ENCODE measurements at regions not wholly inside any gene's neighbourhood (a gene's known extent, or its start where the extent isn't known, plus 50 kb on each side); places are given as distances from the start of the nearest gene placed in this dataset.

- TF ChIP-seq POLR2A (IDR thresholded peaks at IDR 0.05; ENCODE audit: low read depth, low read length) = no peak
- no peak for DNase-seq (ENCODE audit: insufficient read length, low spot score)
- FAIRE-seq = no peak
Observed at GRCh38 chr1:219293410-219293809, 119.7 kb downstream of the LYPLAL1 start.

DNA sequence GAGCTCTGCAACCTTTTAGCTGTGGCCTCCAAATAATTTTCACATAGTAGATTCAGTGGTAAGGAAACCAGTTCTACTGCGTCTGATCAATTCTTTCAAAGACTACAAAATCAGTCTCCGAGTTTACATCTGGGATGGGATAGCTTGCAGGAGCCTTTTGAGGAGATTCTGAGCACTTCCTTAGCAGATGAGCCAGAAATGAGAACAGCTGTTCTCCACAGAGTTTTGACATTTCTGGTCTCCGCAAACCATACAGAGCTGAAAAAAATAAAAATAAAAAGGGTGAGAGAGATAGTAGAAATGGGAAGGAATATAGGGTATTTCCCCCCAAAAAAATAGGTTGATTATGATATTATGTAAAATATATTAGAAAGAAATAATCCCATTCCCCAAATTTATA, 119.3 kb downstream of the LYPLAL1 start:
- no peak for FAIRE-seq
- DNase-seq (ENCODE audit: insufficient read length, low spot score) = no peak
- TF ChIP-seq POLR2A (IDR thresholded peaks at IDR 0.05; ENCODE audit: low read depth, low read length) = no peak

- FAIRE-seq (no peak), DNase-seq (ENCODE audit: insufficient read length, low spot score) (no peak)
- TF ChIP-seq POLR2A (IDR thresholded peaks at IDR 0.05; ENCODE audit: low read depth, low read length) = no peak
Observed at GRCh38 chr1:219292341-219292740, 118.7 kb downstream of the LYPLAL1 start.

GRCh38 chr1:219289171-219289570, 115.5 kb downstream of the LYPLAL1 start:
- FAIRE-seq (no peak), DNase-seq (ENCODE audit: insufficient read length, low spot score) (no peak)
- no peak for TF ChIP-seq POLR2A (IDR thresholded peaks at IDR 0.05; ENCODE audit: low read depth, low read length)

GRCh38 chr1:219283541-219283940, 109.9 kb downstream of the LYPLAL1 start:
- no peak for FAIRE-seq
- DNase-seq (ENCODE audit: insufficient read length, low spot score) = no peak
- TF ChIP-seq POLR2A (IDR thresholded peaks at IDR 0.05; ENCODE audit: low read depth, low read length) = no peak

DNA sequence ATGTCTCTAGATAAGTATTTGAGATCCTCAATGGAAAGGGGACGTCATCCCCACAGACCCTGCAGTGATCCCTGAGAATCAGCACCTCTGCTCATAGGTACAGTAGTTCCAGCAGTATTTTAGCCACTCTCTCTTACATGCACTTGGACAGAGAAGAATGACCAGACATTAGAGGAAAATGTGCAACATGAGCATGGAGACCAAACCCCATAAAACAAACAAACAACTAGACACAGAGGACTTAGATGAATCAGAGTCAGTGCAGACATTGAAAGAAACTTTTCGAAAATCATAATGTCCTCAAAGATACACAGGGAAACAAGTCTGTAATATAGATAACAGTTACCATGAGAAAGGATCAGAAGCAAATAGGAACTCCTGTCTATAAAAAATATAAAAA, 108.2 kb downstream of the LYPLAL1 start:
- no peak for TF ChIP-seq POLR2A (IDR thresholded peaks at IDR 0.05; ENCODE audit: low read depth, low read length)
- FAIRE-seq = no peak

GRCh38 chr1:219279017-219279770, 105.5 kb downstream of the LYPLAL1 start:
- TF ChIP-seq POLR2A (IDR thresholded peaks at IDR 0.05; ENCODE audit: low read depth, low read length) = no peak
- DNase-seq (ENCODE audit: insufficient read length, low spot score) (no peak), FAIRE-seq (no peak)

More for the DNA sequence above, 108.2 kb downstream of the LYPLAL1 start:
- no peak for DNase-seq (ENCODE audit: insufficient read length, low spot score)

DNA sequence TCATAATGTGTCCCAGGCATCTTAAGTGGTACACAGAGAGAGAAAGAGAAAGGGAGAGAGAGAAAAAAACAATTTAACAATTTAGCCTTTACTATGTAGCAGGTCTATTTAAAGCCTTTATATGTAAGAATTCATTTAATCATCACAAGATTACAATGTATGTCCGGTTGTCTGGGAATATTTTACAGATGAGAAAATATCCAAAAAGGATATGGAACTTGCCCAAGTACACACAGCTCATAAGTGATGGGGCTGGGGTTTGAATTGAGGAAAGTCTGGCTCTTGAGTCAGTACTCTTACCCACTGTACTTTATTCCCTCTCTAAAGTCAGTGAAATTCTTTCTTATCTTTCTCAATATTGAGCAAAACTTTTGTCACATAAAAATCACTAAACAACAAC, 104.6 kb downstream of the LYPLAL1 start:
- FAIRE-seq (no peak), DNase-seq (ENCODE audit: insufficient read length, low spot score) (no peak)
- TF ChIP-seq POLR2A (IDR thresholded peaks at IDR 0.05; ENCODE audit: low read depth, low read length) = no peak

- no peak for TF ChIP-seq POLR2A (IDR thresholded peaks at IDR 0.05; ENCODE audit: low read depth, low read length)
- no peak for FAIRE-seq
- DNase-seq (ENCODE audit: insufficient read length, low spot score) = no peak
Observed at GRCh38 chr1:219277304-219278105, 103.8 kb downstream of the LYPLAL1 start.

GRCh38 chr1:219276049-219276738, 102.5 kb downstream of the LYPLAL1 start:
- DNase-seq (ENCODE audit: insufficient read length, low spot score) (no peak), FAIRE-seq (no peak)
- TF ChIP-seq POLR2A (IDR thresholded peaks at IDR 0.05; ENCODE audit: low read depth, low read length) = no peak

DNA sequence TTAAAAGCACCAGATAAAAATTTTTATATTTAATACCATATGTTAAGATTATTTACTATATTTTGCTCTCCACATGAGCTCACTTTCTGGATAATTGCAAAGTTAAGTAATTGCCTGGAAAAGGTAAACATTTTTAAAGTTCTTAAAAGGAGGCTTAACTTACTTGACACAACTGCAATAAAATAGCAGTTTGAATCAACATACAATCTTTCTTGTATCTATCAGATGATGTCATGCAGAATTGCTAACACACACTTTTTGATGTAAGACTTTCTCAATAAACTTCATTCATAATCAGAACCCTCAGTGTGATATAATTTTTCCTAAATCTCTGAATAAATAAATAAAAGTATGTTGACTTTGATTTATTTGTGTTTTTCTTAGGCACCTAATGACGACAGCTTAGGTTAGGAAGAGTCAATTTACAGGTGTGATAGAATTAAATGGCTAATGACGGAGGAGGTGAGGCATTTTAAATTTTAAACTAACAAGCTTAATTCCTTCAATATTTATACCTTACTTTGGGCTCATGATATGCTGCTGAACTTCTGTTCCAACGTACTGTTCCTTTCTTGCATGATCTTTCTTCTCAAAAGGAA, 99.5 kb downstream of the LYPLAL1 start:
- FAIRE-seq = no peak
- TF ChIP-seq POLR2A (IDR thresholded peaks at IDR 0.05; ENCODE audit: low read depth, low read length) = no peak
- no peak for DNase-seq (ENCODE audit: insufficient read length, low spot score)

DNA sequence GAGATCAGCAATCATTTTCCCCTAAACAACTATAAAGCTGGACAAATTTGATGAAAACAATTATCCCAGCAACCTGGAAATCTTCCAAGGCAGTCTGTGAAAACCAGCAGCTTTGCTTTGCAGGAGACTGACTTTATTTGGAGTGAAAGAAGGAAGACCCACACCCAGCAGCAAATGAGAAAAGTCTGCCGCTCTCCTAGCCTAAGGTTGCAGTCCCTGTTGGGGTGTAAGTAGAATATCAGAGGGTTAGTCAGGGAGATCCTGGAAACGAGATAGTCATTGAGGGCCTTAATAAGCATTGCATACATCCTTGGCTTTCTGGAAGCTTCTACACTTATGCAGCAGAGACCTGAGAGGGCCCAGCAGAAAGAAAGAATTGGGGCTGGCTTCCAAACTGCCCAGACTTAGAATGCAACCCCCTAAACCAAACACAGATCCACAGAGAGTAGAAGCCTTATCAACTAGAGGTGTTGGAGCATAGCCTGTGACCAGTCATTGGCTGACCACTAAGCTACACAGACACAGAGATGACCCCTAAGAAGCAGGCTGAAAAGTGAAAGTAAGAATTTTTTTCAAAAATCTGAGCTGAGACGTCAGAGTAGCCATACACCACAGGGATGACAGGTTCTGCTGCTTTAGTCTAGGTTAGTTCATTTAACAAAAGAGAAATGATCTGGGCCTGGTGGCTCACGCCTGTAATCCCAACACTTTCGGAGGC, 98.3 kb downstream of the LYPLAL1 start:
- no peak for TF ChIP-seq POLR2A (IDR thresholded peaks at IDR 0.05; ENCODE audit: low read depth, low read length)
- no peak for FAIRE-seq
- DNase-seq (ENCODE audit: insufficient read length, low spot score) = no peak

GRCh38 chr1:219269171-219269570, 95.5 kb downstream of the LYPLAL1 start:
- FAIRE-seq = no peak
- DNase-seq (ENCODE audit: insufficient read length, low spot score) = no peak
- no peak for TF ChIP-seq POLR2A (IDR thresholded peaks at IDR 0.05; ENCODE audit: low read depth, low read length)

Data from H54 (cell line).